Hematopoietic multipotent progenitor cell treated with erythropoietin and hydrocortisone succinate and interleukin-3 and kit ligand, for 4 days (in vitro differentiated cells): ENCODE measurements at regions not wholly inside any gene's neighbourhood (a gene's known extent, or its start where the extent isn't known, plus 50 kb on each side); places are given as distances from the start of the nearest gene placed in this dataset.

Experiments used
- DNase-seq: peaks from one replicate; pipeline ENCODE4 v3.0.0-alpha.2; 2015

GRCh38 chr20:6533761-6534479 lies 233.6 kb upstream of the BMP2 start:
- no peak for DNase-seq

GRCh38 chr20:6533351-6533750 lies 234.1 kb upstream of the BMP2 start:
- no peak for DNase-seq

- DNase-seq = no peak
These were observed 236.6 kb upstream of the BMP2 start for GRCh38 chr20:6530779-6531315.

- no peak for DNase-seq
These were observed 237.2 kb upstream of the BMP2 start for GRCh38 chr20:6530254-6530653.

- DNase-seq = no peak
These were observed 241.8 kb upstream of the BMP2 start for GRCh38 chr20:6525447-6526303.

GRCh38 chr20:6524305-6524704 lies 243.2 kb upstream of the BMP2 start:
- DNase-seq = no peak

GRCh38 chr20:6519556-6519955 lies 247.9 kb upstream of the BMP2 start:
- DNase-seq = no peak

- DNase-seq = no peak
These were observed 252.2 kb upstream of the BMP2 start for GRCh38 chr20:6515261-6515660.

GRCh38 chr20:6513599-6513998 lies 253.9 kb upstream of the BMP2 start:
- no peak for DNase-seq

GRCh38 chr20:6509374-6509773 lies 258.1 kb upstream of the BMP2 start:
- no peak for DNase-seq

GRCh38 chr20:6506906-6507305 lies 260.6 kb upstream of the BMP2 start:
- no peak for DNase-seq

- DNase-seq = no peak
These were observed 262.7 kb upstream of the BMP2 start for GRCh38 chr20:6504826-6505225.

GRCh38 chr20:6504179-6504578 lies 263.3 kb upstream of the BMP2 start:
- DNase-seq = no peak

GRCh38 chr20:6502999-6503398 lies 264.5 kb upstream of the BMP2 start:
- no peak for DNase-seq

- no peak for DNase-seq
These were observed 265.3 kb upstream of the BMP2 start for GRCh38 chr20:6502219-6502618.

- DNase-seq = no peak
These were observed 266.4 kb upstream of the BMP2 start for GRCh38 chr20:6501061-6501460.

- no peak for DNase-seq
These were observed 267.9 kb upstream of the BMP2 start for GRCh38 chr20:6499566-6499965.

- DNase-seq = no peak
These were observed 270.6 kb upstream of the BMP2 start for GRCh38 chr20:6496874-6497273.

- DNase-seq = no peak
These were observed 271.6 kb upstream of the BMP2 start for GRCh38 chr20:6495907-6496306.

GRCh38 chr20:6492271-6493055 lies 275.0 kb upstream of the BMP2 start:
- DNase-seq = no peak

- DNase-seq = no peak
These were observed 276.6 kb upstream of the BMP2 start for GRCh38 chr20:6490849-6491248.

GRCh38 chr20:6489361-6490171 lies 277.9 kb upstream of the BMP2 start:
- DNase-seq = no peak
